Activated CD4-positive, alpha-beta T cell treated with anti-CD3 and anti-CD28 coated beads, Interleukin-2, Interleukin-6, amounts not matched to agents 100 ng/mL and 50 ng/mL, durations not matched to agents 16 hours and 8 hours (primary cell): ENCODE measurements at regions not wholly inside any gene's neighbourhood (a gene's known extent, or its start where the extent isn't known, plus 50 kb on each side); places are given as distances from the start of the nearest gene placed in this dataset.

ENCODE experiments used
- DNase-seq: peaks from one replicate; pipeline ENCODE4 v3.0.0-alpha.2; 2020

DNA sequence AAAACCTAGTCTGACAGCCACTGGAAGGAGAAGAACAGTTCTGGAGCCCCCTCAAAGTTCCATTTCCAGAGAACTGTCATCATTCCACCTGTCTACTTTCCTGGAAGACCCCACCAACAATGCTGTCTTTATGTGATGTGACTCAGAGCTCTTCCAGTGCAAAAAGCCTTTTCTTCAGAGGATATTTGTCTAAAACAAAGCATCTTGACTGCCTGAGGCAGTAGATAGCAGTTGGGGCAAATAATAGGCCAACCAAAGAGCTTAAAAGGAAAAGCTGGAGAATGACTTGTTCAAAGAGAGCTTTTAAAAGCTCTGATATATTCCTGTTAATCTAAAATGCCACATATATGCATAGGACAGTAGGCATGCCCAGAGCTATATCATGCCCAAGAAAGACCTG is 62.6 kb downstream of the MIS18A start:
- DNase-seq = no peak

DNA sequence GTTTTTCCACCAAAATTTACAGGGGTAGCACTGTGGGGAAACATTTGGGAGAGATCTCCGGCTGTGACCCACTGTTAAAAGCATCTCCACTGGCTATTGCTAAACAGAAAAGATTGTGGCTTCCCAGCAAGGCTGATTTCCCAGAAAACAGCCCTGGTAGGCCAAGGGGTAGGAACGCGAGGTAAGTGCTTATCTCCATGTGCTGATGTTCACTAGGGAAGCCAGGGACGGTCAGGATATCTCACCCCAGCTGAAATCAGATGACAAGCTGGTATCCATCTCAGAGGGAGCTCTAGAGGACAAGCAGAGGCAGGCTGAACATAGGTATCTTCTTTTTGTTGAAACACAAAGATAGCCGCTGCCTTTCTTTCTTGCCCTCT is 63.6 kb downstream of the MIS18A start:
- no peak for DNase-seq

DNA sequence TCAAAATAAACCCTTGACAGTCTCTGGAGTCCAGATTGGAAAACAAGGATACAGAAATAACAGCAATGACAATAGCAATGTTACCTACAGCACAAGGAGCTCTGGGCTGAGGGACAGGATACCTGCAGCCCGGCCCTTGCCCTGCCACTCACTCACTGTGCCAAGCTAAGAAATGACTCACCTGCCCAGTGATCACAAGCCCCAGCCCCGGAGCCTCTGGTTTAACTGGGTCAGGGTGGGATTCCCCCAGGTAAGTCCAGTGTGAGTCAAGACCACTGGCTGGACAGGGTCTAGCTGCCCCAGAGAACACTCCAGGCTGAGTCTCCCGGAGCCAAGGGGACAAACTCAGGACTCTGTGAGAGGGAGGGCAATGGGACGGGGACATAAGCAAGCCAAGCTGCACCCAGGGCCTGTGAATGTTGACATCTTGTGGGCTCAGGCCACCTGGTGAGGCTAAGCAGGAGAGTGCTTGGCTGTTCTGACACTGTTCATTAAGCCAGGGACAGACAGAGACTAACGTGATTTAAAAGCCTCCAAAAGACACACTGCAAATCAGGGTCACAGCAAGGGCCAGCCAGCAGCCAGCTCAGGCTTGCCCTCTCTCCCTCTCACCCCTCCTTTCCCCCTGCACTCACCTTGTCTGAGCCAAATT is 64.1 kb downstream of the MIS18A start:
- DNase-seq = no peak

DNA sequence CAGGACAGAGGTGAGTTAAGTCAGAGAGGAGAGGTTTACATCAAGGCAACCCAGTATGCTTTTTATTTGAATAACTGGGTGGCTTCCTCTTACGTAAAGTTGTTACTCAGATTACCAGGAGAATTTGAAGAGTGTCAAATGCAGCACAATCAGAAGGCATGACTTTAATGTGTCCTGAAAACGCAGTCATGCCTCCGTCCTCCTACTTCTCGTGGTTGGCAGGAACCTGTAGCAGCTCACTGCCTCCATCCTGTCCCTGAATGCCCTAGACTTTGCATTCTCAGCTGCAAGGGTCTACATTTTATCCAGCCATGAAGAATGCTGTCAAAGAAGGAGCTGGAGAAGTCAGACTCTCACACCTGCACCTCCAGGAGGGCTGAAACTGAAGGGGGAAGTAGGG is 66.7 kb downstream of the MIS18A start:
- DNase-seq = no peak

DNA sequence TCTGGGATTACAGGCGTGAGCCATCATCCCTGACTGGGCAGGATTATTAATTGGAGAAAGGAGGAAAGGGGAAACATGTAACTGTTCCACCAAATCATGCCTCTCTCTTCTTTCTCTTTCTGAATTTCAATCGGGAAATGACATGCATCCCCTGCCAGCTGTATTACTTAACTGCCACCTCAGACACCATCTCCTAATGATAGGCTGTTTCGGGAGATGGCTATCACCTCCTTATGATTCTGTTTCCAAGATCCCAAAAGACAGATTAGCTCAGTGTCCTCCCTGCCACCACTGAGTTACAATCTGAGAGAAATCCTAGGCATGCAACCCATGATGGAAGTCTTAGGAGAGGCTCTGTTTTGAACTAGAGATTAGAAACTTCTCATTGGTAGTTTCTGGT is 67.5 kb downstream of the MIS18A start:
- DNase-seq = no peak

DNA sequence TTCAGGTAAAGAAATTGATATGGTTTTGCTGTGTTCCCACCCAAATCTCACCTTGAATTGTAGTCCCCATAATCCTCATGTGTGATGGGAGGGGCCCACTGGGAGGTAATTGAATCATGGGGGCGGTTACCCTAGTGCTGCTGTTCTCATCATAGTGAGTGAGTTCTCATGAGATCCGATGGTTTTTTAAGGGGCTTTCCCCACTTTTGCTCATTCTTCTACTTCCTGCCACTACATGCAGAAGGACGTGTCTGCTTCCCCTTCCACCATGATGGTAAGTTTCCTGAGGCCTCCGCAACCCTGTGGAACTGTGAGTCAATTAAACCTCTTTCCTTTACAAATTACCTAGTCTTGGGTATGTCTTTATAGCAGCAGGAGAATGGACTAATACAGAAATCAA is 69.3 kb downstream of the MIS18A start:
- DNase-seq = no peak

DNA sequence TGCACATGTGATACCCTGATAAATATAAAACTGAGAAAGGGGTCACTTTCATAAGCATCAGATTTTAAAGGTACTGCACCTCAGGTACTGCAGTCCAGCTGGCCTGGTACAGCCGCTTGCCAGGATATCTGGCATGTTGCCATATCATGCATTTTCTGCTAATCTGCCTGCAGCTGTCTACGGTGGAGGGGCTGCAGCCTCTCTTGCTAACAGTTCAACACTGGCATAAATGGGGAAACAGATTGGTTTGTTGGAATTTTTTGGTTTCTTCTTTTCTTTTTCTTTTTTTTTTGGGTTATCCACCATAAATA is 71.5 kb downstream of the MIS18A start:
- no peak for DNase-seq

DNA sequence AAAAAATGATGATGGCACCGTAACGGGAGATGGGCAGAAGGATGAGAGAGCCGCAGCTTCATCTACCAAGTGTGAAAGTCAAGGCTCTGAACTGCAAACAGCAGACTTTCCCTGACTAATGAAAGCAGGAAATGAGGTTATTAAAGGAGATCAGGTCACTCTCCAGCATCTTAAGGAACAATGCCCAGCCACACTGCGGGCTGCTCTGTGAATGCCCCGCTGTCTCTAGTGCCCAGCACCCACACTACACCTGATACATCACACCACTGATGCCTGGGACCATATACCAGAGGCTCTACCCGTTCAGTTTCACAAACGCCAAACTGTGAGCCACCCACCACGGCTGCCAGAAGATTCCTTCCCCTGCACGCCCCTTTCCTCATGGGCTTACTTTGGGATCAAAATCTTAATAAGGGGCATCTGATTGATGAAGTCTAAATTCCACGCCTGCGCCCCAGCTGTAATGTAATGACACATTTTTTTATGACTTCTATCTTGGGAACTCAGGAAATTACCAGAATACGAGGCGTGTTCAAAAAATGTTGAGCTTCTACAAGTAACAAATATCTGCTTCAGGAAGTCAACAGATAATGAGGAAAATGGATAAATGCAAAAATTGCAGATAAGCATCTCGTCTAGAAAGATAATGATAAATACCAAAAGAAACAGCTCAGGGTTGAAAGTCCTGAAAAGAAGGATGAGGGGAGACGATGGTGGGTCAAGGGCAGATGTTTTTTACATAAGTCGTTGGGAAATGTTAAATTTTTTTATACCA is 72.0 kb downstream of the MIS18A start:
- no peak for DNase-seq

DNA sequence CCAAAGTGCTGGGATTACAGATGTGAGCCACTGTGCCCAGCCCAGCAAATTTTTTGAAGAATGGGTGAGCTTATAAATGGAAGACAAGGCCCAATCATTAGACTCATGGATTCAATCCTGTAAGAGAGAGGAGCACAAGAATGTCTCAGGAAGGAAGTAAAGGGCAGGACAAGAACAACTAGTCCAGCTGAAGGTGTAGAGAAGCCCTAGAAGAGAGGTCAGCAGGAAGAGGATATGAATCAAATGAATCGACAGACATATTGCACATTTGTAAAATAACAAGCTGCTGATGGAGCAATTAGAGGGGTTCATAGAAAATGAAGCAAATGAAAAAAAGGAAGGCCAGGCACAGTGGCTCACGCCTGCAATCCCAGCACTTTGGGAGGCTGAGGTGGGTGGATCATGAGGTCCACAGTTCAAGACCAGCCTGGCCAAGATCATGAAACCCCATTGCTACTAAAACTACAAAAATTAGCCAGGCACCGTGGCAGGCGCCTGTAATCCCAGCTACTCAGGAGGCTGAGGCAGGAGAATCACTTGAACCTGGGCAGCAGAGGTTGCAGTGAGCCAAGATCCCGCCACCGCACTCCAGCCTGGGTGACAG is 74.9 kb downstream of the MIS18A start:
- DNase-seq = no peak

DNA sequence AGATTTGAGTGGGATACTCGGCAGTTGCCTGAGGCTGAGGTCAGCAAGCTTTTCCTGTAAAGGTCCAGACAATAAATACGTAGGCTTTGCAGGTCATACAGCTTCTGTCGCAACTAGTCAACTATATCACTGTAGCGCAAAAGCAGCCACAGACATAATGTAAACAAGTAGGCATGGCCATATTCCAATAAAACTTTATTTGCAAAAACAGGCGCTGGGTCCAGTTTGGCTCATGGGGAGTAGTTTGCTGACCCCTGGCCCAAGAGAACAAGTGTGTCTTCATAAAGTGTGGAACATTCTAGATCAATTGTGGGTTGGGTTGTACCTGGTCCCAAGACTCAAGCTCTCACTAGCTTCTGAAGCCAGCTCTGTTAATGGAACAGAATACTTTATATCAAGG is 78.8 kb downstream of the MIS18A start:
- DNase-seq = no peak

DNA sequence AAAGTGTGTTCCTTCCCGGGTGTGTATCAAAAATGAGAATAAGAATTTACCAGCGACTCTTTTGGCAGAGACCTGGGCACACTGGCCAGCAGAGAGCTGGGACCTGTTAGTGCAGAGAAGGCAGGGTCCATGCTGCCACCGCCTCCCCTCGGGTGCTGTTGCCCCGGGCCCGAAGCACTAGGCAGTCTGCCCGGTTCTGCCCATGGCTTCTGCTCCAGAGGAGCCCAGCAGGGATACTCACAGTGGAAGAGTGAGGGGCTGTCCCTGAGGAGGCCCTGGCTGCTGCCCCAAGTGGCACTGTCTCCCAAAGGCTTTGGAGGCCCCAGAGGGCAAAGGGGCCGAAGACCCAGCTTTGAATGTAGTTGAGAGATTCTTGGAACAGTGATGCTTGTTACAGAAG is 80.5 kb downstream of the MIS18A start:
- DNase-seq = no peak

DNA sequence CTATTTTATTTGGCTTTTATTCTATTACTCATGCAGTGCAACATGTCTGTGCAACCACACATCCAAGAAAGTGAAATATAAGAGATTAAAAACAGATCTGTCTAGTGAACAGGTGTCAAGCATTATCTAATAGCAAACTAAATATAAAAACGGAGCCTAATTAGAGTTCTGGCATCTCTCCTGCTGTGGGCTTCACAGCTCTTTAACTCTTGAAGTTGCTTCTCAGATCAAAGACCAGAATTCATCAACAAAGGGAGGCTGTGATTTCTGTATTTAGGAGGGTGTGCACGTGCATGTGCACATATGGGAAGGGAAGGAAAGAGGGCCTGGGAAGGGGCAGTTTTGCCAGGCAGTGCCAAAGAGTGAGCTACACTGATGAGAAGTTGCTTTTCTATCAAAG is 81.0 kb downstream of the MIS18A start:
- no peak for DNase-seq

DNA sequence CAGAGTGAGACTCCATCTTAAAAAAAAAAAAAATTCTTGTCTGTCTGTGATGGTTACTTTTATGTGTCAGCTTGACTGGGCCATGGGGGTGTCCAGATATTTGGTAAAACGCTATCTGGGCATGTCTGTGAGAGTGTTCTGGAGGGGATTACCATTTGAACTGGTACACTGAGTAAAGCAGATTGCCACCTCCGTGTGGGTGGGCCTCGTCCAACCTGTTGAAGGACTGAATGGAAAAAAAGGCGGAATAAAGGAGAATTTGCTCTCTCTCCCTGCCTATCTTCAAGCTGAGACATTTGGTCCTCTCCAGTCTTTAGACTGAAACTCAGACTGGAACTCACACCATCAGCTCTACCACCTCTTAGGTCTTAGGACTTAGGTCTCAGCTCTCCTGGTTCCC is 82.8 kb downstream of the MIS18A start:
- no peak for DNase-seq

DNA sequence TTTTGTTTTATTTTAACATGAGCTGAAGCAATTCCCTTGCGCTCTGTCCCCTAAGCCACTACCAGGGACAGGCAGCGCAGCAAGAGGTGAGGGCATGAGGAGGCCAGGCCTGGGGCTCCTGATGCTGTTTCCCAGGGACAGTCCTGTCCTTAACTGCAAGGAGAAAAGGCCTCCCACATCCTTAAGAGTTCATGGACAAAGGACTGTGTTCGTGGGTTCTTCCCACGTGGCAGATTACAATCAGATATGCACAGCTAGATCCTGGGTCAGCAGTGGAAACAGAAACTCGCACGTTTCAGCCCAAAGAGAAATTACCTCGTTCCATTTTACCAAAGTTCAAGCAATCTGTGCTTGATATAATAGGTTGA is 85.8 kb downstream of the MIS18A start:
- no peak for DNase-seq

DNA sequence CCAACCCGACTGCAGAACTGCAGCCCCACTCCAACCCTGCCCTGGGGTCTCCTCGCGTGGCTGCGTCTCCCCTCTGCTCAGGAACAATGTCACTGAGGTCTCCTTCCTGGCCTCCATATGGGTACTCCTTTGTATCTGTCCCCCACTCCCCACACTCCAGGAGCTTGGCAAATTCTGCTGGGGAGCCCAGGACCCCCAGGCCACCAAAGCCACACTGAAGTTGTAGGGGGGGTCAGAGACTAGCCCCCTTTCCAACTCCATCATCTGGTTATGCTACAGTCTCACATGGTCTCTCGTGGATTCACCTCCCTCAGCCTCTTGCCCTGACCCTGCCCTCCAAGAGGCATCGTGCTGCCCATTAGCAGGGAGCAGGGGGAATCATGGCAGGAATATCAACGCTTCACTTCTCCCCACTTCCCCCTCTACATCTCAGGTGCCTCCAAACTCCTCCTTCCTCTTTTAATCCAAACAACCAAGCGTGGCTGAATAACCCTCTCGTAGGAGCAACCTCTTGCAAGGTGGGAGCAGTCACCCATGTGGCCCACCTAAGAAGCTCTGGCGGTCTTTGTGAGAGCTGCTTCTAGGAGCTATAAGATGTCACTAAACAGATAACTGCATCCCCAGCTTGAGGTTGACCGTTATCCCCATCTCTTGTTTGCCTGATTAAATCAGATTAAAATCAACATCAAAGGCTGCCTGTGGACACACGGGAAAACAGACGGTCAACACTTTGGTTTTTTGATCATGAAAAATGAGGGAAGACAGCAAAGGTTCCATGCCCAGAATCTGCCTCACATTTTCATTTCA is 86.4 kb downstream of the MIS18A start:
- DNase-seq = no peak

DNA sequence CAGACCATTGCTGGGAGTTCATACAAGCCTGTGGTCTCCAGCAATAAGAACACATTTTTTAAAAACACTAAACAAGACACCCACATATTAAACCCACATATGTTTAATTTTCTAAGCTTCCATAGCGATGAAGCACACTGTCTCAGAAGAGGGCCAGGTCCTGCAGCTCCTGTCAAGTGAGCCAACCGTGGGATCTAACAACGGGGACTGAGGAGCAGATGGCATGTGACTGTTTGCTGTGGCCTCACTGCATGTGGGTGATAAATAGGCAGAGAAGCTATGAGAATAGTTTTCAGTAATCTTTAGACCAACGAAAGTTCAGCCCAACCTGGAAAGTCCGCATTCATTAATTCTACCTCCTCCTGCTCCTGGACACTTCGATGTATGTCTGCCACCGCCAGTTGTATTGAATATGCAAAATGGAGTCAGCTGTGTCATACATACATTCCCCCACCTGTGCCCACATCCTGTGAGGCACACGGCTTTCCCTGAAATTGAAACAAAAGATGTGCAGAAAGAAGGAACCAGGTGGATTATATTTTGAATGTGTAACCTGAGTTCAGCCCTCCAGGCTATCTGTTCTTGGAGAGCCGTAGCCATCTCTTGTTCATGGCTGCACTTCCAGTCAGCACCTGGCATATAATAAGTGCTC is 88.2 kb downstream of the MIS18A start:
- no peak for DNase-seq

DNA sequence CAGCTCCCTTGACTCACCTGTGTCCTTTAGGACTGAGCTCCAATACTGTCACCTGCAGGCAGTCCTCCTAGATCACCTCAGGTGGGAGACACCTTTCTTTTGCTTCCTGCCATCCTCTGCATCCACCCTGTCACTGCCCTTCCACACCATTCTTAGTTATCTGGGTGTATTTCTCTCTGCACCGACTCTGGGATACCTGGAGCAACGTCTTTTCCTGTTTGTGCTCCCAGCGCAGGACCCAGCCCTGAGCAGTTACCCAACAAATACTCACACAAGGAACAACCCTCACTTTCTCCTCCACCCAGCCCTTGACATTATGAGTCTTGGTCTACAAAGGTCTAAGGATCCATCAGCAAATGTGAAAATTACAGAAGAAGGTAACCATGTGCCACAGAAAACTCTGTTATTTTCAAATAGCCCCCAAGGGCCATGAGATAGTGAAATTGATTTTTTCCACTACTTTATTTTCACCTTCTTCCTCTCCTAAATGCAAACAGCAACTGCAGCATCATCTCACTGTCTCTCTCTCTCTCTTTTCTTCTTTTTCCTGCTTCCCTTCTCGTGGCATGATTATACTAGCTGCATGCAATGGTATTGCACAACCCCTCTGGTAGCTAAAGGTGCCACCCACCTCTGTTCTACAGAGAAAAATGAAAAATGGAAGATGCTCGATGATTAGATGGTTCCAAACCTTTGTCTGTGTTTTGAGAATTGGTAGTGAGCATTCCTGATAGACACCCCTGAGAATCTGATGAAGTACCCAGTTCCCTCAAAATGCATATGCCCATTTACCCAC is 89.0 kb downstream of the MIS18A start:
- DNase-seq = no peak

DNA sequence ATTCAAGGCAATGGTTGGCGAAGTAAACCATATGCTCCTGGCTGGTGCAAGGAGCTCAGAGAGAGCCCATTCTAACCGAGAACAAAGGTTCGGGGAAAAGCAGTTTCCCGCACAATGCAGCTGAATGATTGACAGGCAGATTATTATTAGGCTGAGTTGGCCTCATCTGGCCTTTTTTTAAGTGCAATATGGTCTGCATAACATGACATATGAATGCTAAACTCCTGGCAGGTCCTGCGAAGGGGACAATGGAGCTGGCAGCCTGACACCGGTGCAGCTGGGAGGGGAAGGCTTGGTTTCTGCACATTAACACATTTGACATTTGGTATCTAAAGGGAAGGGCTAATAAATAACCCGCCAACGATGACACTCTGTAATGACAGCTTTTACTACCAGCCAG is 92.0 kb downstream of the MIS18A start:
- DNase-seq = no peak

DNA sequence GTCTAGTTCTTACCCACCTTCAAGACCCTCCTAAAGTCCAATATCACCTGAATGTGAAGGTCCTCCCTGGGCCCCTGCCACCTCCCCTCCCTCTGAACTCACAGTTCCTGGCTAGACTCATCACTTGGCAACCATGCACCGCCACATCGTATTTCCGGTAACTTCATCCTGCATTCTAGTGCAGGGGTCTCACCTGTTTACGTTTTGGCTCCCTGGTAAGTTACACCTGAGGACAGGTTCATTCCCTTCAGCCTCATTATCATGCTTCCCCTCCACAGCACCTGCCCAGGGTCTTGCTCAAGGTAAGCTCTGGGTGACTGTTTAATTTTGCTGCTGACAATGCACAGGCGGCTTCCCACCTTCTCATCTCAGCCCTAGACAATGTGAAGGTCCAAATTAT is 93.1 kb downstream of the MIS18A start:
- no peak for DNase-seq

DNA sequence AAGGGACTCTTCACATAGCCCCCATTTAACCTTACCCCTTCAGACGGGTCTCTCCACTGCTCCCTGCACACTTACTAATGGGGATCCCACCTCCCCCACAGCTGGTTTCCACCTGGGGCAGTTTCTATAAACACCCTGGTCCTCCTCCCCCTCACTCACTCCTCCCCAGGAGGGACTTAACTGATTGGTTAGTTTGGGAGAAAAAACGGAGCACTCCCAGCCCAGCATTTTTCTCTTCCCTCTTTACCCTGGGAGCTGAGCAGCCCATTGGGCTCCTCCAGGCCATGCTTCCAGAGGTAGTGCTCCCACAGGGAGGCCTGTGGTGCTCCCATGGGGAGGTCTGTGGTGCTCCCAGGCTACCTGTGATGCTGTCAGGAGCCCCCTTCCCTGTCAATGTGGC is 93.7 kb downstream of the MIS18A start:
- no peak for DNase-seq

DNA sequence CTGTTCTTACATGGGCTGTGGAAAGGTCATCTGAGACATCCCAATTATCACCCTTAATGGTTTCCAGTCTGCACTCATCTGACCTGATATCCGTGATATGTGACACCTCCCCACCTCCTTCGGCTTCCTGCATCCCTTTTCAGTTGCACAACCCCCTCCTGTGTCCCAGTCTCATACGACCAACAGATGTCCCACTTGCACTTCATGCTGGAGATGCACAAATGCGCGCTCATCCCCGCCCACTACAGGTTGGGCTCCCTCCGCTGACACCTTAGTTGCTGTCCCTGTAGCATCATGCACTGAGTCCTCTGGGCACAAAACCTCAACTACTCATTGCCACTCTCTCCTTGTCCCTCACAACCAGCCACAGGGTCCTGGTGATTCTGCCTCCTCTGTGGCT is 94.4 kb downstream of the MIS18A start:
- no peak for DNase-seq

DNA sequence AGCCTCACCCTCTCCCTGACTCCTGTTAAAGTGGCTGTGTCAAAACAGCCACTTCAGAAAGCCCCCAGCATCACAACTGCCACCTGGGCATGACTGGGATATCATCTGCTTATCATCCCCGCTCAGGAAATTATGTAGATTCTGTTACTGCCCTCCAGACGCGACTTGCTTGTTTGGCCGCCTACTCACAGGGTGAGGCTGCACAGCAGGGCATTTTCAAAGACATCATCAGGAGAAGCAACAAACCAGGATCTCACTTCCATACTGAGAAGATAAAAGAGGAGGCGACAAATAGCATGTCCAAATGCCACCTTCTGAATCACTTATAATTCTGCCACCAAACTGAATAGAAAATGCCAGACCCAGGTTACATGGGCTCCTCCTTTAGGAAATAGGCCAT is 94.8 kb downstream of the MIS18A start:
- no peak for DNase-seq

DNA sequence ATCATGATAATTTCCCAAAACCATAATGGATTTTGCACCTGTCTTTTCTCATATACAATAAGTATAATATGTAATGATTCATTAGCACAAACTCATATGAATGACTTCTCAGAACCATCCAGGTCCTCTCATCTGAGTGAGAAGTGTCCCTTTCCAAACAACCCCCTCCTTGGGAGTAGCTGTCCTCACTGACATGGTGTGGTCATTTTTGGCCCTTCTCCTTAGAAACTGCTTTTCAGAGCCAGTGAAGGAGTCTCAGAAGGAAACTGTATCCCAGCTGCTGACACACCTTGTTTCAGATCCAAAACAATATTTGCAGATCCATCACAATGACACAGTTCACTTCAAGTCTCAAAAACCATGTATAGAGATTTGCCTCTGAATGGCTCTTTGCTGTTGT is 95.5 kb downstream of the MIS18A start:
- no peak for DNase-seq
